Transverse colon (tissue), 4 donors: ENCODE measurements at regions not wholly inside any gene's neighbourhood (a gene's known extent, or its start where the extent isn't known, plus 50 kb on each side); places are given as distances from the start of the nearest gene placed in this dataset.

Experiments used
- DNase-seq: peaks from one replicate; pipeline ENCODE4 v3.0.0-alpha.2; 2019
- H3K27ac ChIP-seq, 4 donors: fragments of 200-600 bp; sonication (generic); 2 replicates each; pipeline ENCODE4 v1.5.1; 2016 to 2018; ENCODE audit warnings: inconsistent platforms in 4 of 4
- H3K27me3 ChIP-seq: fragments of 200-600 bp; sonication (generic); 2 replicates; pipeline ENCODE4 v1.5.1; 2017; ENCODE audit warnings: inconsistent platforms
- H3K36me3 ChIP-seq, 4 donors: fragments of 200-600 bp; sonication (generic); 2 replicates each; pipeline ENCODE4 v1.5.1; 2017 to 2019; ENCODE audit warnings: inconsistent platforms in 4 of 4
- H3K4me1 ChIP-seq, 4 donors: fragments of 200-600 bp; sonication (generic); 2 replicates each; pipeline ENCODE4 v1.5.1; 2017 to 2020; ENCODE audit warnings: inconsistent platforms in 4 of 4
- H3K4me3 ChIP-seq, 4 donors: fragments of 200-600 bp; sonication (generic); 1 replicate in 1 of 4; 2 replicates in 3 of 4; pipeline versions ENCODE4 v1.5.1 to v1.6.1; 2017 to 2019; ENCODE audit warnings: inconsistent platforms in 4 of 4
- H3K9me3 ChIP-seq, 2 donors: fragments of 200-600 bp; sonication (generic); 2 replicates each; pipeline ENCODE4 v1.5.1; 2017 to 2019; ENCODE audit warnings: inconsistent platforms in 2 of 2
- CTCF ChIP-seq, 5 experiments: fragments of 200-600 bp in 3 of 5; fragments of 450-650 bp in 2 of 5; sonication (generic) in 3 of 5; IDR thresholded peaks; 1 replicate in 2 of 5; 2 replicates in 3 of 5; pipeline ENCODE4 v1.5.1; 2016 to 2017; ENCODE audit warnings: antibody characterized with exemption in 5 of 5, inconsistent platforms in 3 of 5, mild to moderate bottlenecking in 2 of 5, moderate library complexity in 1 of 5
- EP300 ChIP-seq: sonication (generic); formaldehyde crosslinking; IDR thresholded peaks from one replicate; pipeline ENCODE4 v1.6.1; 2017; ENCODE audit warnings: antibody characterized with exemption, low read depth
- POLR2A ChIP-seq: fragments of 450-650 bp; IDR thresholded peaks from one replicate; pipeline ENCODE4 v1.6.1; 2016; ENCODE audit warnings: antibody characterized with exemption, mild to moderate bottlenecking, moderate library complexity
- POLR2AphosphoS5 ChIP-seq, 3 donors: sonication (generic); formaldehyde crosslinking; IDR thresholded peaks; one replicate each; pipeline ENCODE4 v1.6.1; 2016; ENCODE audit warnings: antibody characterized with exemption in 3 of 3
- WGBS, 2 donors: methylation state at CpG; one replicate each; pipeline ENCODE4 v1.1.5; 2018; ENCODE audit warnings: low coverage in 1 of 2; 5-methylcytosine and 5-hydroxymethylcytosine counted together
- in situ Hi-C, 4 donors: fragments of 200-750 bp; cut with MboI; loops; one replicate each; pipeline versions ENCODE4 v1.15.0 to v1.15.1; 2017; ENCODE audit warnings: low sequenced_read_pairs in 3 of 4, low pct_ligation_motif_present in 1 of 4, low pct_unique_long_range_greater_than_20kb in 1 of 4
- intact Hi-C: fragments of 100-400 bp; cut with DNase I; formaldehyde crosslinking; loops from one replicate; pipeline ENCODE4 v1.15.1; 2023; ENCODE audit warnings: low total_unique reads

DNA sequence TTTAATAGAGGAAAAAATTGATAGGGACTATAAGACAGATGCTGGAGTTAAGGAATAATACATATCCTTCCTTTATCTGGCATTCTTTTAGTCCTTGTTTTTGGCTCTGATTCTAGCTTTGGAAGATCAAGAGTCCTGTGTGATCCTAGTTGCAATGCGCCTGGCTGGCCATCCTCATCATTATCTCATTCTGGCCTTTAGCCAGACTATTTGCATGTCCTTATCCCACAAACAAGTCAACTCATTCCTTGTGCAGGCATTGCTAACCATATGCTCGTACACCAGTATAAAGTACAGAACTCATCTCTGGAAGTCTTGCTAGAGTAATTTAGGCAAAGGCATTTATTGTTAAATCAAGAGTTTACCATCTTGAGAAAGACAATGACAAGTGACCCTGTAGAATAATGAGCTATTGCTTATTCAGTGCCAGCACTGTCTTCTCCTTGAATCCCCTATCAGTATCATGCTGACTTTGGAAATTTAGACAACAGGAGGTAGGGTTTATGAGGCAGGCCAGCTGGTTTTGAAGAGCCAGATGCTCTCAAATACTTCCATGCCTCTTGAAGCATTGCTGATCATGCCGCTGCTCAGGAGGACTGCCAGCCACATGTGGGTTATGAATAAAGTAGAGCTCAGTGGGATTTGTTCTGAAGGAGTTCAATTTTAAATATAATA, 1730.3 kb upstream of the TENM3 start:
- 58 to 74% methylated on average over 2 to 3 of the region's 3 CpGs for WGBS, 2 donors

DNA sequence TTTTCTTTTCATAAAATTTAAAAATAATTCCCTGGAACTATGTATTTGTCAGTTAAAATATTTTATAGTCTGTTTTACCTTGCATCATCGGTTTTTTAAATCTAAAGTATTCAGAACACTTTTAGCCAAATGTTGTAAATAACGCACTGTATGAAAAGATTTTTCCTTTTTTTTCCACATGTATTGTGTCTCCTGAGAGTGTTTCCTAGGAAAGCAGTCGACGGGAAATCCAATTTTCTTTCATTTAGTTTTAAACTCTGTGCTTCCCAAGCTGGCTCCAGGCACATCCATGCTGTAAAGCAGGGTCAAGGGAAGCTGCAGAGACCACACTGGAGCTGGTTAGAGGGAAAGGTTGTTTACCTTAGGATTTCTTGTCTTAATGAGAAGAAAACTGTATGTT, 1724.3 kb upstream of the TENM3 start:
- H3K27me3 ChIP-seq = no peaks in the 10 kb centered on the region
- 55 to 59% methylated on average over 4 of the region's 4 CpGs for WGBS, 2 donors
- TF ChIP-seq POLR2A (no peak), CTCF (IDR thresholded peaks at IDR 0.05) (no peak), EP300 (no peak), POLR2AphosphoS5 (IDR thresholded peaks at IDR 0.05) (no peak)
- no peaks in the 10 kb centered on the region for H3K4me1 ChIP-seq
- in situ Hi-C loops = no loop called here
- no peak overlapping the region for H3K27ac ChIP-seq
- no peak for DNase-seq
- no peaks in the 10 kb centered on the region for H3K9me3 ChIP-seq
- no peaks in the 10 kb centered on the region for H3K36me3 ChIP-seq
- H3K4me3 ChIP-seq = no peak overlapping the region
- intact Hi-C loops = no loop called here

More for the DNA sequence above, 1730.3 kb upstream of the TENM3 start:
- TF ChIP-seq POLR2AphosphoS5 (IDR thresholded peaks at IDR 0.05) = no peak
- TF ChIP-seq EP300 = no peak
- TF ChIP-seq POLR2A = no peak
- TF ChIP-seq CTCF (IDR thresholded peaks at IDR 0.05) = no peak
- no peak overlapping the region for H3K4me3 ChIP-seq
- no peak for DNase-seq
- H3K36me3 ChIP-seq = no peaks in the 10 kb centered on the region
- in situ Hi-C loops = no loop called here
- no peaks in the 10 kb centered on the region for H3K9me3 ChIP-seq
- intact Hi-C loops = no loop called here
- no peak overlapping the region for H3K27ac ChIP-seq
- H3K4me1 ChIP-seq = no peaks in the 10 kb centered on the region
- H3K27me3 ChIP-seq = no peaks in the 10 kb centered on the region

GRCh38 chr4:180521181-180521580, 1722.0 kb upstream of the TENM3 start:
- TF ChIP-seq EP300 = no peak
- TF ChIP-seq POLR2A = no peak
- TF ChIP-seq CTCF (IDR thresholded peaks at IDR 0.05) = no peak
- no peak for TF ChIP-seq POLR2AphosphoS5 (IDR thresholded peaks at IDR 0.05)
- in situ Hi-C loops = no loop called here
- Histone ChIP-seq H3K4me3 (no peak overlapping the region), H3K27ac (no peak overlapping the region), H3K27me3 (no peaks in the 10 kb centered on the region), H3K9me3 (no peaks in the 10 kb centered on the region), H3K36me3 (no peaks in the 10 kb centered on the region), H3K4me1 (no peaks in the 10 kb centered on the region)
- DNase-seq = no peak
- intact Hi-C loops = no loop called here
- WGBS, 2 donors = 77 to 81% methylated on average over 5 of the region's 5 CpGs

DNA sequence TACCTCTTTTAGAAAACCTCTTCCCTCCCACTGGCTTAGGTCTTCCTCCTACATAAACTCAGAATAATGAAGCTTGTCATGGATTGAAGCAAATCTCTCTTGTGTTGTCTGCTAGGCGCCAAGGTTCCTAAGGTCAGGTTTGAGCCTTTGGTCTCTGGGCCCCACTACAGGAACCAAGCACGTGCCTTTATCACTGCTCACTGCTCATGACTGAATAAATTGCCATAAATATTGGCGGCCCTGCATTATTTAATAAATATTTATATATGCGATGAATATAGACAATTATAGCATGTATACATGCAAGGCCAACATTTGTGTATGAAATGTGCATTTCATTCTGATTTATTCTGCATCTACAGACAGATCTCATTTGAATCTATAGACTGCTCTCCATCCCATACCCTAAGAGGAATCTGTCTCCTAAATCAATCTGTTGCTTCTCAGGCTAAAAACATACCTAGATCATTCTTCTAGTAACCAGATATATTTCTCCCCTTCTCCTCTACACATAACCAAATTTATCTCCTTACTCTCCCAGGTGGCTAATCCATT, 1717.6 kb upstream of the TENM3 start:
- Histone ChIP-seq H3K9me3 (no peaks in the 10 kb centered on the region), H3K27me3 (no peaks in the 10 kb centered on the region), H3K36me3 (no peaks in the 10 kb centered on the region), H3K4me3 (no peak overlapping the region), H3K27ac (no peak overlapping the region), H3K4me1 (no peaks in the 10 kb centered on the region)
- in situ Hi-C loops = no loop called here
- TF ChIP-seq CTCF (IDR thresholded peaks at IDR 0.05) (no peak), EP300 (no peak), POLR2A (no peak), POLR2AphosphoS5 (IDR thresholded peaks at IDR 0.05) (no peak)
- no peak for DNase-seq
- 77 to 81% methylated on average over 4 of the region's 4 CpGs for WGBS, 2 donors
- intact Hi-C loops = no loop called here
